HG03571 (cell line): ENCODE measurements at regions not wholly inside any gene's neighbourhood (a gene's known extent, or its start where the extent isn't known, plus 50 kb on each side); places are given as distances from the start of the nearest gene placed in this dataset.

Experiments used
- ATAC-seq: cut with Tn5 transposase; IDR thresholded peaks from one replicate; pipeline ENCODE4 v1.9.1; 2021; ENCODE audit not compliant: unreplicated experiment

DNA sequence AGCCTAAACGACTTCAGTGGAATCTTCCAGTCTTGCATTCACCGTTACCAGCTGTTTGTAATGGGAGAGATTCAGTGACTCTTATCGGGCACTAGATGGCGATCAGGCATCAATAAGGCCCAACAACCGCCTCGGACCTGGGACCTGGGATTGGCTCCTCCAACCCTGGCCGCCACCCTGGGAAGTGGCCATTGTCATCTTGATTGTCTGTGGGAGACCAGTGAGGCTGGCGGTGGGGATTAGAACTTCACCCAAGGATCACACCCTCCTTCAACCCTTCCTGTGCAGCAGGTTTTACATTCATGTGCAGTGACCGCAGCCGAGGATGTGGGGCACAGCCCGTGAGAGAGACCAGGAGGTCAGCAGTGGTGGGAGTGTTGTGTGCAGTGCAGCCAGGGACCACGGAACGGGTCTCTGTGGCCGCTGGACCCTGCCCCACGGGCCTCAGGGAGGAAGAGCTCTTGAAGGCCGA lies 85.3 kb downstream of the SPP2 start:
- no peak for ATAC-seq

DNA sequence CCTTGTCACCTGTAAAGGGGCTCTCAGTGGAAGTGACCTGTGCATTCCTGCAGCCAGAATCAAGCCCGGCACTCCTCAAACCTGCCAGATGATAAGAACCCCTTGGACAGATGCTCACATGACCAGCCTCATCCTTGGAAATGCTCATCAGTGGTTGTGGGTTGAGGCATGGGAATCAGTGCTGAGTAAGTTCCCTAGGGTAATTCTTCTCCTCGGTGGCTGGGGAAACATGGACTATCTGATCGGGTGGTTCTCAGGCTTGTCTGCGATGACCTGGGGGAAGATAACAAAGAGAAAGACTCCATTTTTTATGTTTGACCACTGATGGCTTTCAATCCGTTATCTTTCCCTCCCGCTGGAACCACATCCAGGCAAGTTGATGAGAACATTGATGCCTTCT lies 84.0 kb downstream of the SPP2 start:
- ATAC-seq = no peak

DNA sequence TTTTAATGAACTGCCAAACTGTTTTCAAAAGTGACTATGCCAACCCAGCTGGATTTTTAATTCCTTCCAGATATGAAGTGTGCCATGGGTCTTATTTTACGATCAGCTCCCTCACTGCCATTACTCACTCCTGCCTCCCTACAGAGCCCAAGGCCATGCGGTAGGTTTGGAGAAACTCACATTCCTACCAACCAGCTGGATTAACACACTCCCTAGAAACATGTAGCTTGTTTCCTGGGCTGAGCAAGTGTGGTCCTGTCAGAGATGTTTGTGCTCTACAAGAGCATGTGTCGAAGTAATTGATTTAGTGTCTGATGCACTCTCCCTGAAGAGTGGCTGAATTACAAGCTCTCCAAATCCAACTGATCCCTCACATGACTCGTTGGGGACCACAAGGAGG lies 82.5 kb downstream of the SPP2 start:
- no peak for ATAC-seq

DNA sequence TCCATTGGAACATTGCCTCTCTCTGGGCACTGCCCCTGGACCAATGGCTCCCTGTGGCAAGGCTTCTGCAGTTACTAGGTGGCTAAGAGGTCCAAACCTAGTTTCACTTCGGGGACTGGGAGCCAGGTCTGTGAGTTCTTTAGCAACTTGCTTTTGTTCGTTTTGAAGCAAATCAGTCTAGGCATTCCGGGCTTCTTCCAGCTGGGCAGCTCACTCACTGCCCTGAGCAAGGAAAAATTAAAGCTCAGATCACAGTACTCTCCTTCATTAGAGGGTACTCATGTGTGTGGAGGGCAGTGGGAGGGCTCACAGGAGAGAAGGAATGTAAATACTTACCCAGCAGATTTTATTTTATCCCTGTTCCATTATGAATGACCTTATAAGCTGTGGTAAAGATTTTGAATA lies 80.3 kb downstream of the SPP2 start:
- no peak for ATAC-seq

DNA sequence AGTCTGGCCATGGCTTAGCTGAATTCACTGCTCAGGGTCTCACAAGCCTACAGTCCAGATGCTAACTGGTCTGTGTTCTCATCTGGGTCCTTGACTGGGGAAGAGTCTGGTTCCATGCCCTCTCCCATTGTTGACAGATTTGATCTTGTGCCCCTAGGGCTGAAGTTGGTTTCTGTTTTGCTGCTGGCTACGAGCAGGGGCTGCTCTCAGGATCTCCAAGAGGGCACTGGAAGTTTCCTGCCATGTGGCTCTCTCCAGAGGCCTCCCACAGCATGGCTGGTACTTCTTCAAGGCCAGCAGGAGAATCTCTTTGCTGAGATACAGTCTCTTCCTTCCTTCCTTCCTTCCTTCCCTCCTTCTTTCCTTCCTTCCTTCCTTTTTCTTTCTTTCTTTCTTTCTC lies 78.1 kb downstream of the SPP2 start:
- ATAC-seq = no peak
